Activated T-cell treated with anti-CD3 and anti-CD28 coated beads for 4 hours (primary cell): ENCODE measurements at regions not wholly inside any gene's neighbourhood (a gene's known extent, or its start where the extent isn't known, plus 50 kb on each side); places are given as distances from the start of the nearest gene placed in this dataset.

ENCODE experiments used
- DNase-seq: peaks from one replicate; pipeline ENCODE4 v3.0.0-alpha.2; 2020

DNA sequence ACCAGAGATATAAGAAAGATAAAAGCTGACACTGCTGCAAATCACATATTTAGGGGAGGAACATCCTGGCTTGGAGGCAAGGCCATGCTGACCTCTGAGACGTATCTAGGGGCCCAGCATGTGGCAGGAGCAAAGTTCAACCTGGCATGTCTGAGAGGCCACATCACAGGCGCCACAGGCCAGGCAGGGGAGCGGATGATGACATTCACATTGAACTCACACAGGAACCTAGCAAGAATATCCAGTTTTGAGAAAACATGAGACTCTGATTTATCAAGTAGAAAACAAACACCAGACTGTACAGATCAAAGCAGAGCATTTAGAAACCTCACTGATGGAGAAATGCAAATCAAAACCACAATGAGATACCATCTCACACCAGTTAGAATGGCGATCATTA is 64.2 kb upstream of the STK32A start:
- DNase-seq: no peak

DNA sequence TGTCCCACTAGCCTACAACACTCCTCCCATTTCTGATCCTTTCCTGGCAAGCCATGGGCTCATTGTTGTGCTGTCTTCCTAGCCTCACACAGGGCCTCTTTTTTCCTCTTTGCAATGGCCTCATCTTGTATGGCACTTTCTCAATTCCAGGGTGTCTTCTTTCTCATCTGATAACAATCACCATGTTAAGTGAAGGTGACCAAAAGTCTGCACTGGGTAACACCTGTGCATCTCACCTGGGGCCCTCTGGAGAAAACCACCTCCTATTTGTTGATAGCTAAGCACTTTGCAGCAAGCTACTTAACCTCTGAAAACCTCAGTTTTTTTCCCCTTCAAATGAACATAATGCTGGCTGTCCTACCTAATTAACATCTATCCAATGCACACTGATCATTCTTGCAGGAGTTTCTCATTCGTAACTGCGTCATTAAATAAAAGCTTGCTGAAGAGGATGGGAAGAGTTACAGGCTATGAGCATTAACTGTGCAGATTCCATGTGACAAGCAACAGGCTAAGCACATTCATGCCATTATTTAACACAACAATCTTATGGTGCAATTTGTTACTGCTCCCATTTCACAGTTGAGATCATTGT is 60.1 kb upstream of the STK32A start:
- no peak for DNase-seq

DNA sequence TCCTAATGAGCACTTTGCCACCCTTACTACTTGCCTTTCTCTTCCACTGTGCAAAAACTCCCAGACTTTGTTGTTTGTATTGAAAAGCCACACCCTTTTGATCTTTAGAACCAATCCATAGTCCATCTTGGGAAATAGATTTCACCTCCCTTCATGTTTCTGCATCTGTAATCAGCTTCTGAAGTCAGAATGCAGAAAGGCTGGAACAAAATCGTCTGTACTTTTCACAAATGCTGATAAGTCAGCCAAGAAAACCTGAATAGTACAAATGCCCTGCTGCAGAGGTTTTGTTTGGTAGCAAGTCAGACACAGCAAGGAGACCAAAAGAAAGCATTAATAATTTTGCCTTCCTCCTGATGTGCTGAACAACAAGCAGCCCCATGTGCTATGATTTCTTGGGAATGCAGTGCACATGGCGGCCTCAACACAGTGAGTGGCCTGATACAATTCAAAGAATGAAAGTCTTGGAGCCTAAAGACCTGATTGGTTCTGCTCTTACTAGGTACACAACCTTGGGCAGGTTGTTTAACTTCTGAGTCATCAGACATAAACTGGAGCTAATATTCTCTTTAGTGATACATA is 59.2 kb upstream of the STK32A start:
- no peak for DNase-seq

DNA sequence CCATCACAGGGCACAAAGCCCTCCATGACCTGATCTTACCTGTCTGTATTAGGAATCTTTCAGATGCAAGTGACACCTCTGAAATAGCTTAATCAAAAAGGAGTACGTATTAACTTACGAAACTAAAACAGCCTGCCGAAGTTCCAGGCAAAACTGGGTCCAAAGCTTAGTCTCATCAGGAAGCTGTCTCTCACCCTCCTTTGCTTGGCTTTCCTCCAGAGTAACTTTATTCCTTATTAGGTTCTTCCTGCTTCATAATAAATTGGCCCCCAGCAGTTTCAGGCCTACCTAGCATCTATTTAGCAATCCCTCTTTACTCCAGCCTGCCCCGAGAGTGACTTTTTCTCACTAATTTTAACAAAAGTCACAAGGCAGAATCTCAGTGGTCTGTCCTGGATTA is 58.4 kb upstream of the STK32A start:
- no peak for DNase-seq

DNA sequence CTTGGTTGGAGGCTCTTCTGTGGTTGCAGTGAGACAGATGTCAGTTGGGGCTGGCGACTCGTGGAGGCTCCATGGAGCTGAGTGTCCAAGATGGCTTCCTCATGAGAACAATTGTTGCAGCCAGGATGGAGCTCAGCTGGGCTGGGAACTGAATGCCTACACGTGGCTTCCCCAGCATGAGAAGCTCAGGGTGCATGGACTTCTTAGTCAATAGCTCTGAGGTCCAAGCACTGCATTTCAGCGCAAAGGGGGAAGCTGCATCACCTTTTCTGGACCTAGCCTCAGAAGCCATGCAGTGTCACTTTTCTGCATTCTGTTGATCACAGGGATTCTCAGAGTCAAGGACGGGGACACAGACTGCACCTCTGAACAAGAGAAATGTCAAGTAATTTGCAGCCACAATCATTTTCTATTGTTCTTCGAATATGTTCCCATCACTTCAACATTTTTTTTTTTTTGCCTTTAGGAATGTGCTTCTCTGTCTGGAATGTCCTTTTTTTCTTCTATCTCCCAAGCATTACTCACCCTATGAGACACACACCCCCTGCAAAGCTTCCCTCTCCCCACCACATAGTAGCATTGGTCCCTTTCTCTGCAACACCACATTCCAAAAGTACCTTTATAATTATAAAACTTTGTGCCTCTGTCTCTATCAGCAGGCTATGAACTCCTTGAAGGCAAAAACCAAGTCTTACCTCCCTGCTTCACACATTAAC is 57.5 kb upstream of the STK32A start:
- no peak for DNase-seq

DNA sequence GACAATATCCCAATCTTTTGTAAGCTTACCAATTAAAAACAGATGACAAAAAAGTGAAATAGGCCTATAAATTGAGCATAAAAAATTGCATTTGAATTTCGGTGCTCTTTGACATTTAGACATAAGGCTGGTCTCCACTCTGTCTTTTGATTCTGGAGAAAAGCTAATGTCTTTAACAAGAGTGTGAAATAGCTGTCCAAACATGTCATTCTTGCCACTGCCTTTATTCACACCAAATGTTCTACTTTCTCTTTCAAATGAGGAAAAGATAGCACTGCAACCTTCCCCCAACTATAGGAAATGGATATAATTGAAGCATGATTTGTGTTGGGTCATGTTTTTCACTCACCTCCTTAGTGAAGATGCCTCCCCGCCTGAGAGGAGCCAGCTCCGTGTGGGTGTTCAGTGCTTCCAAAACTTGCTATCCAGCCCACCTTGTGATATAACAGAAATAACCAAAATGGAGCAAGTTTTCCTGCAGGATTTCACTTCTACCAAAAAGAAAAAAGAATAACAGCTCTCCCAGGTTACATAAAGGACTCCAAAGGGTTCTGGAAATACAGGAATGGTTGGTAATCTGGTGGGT is 55.2 kb upstream of the STK32A start:
- no peak for DNase-seq

DNA sequence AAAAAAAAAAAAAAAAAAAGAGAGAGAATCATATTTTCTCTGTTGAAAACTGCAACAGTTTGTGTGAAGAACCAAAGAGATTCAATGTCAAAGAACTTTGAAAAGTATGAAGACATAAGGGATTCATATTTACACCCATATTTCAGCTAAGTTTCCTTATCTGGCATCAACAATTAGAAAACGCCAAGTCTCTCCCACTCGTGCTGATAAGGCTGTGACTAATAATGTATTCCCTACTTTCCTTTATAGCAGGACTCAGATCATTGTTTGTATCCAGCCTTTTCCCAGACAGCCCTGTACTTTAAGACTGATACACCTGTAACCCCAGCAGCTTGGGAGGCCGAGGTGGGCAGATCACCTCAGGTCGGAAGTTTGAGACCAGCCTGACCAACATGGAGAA is 54.1 kb upstream of the STK32A start:
- DNase-seq: no peak
